ENCODE measurements at regions not wholly inside any gene's neighbourhood (a gene's known extent, or its start where the extent isn't known, plus 50 kb on each side); places are given as distances from the start of the nearest gene placed in this dataset.
A peak's percentile ranks its signal among the peaks of the same experiment; 100 is the strongest.

DNA sequence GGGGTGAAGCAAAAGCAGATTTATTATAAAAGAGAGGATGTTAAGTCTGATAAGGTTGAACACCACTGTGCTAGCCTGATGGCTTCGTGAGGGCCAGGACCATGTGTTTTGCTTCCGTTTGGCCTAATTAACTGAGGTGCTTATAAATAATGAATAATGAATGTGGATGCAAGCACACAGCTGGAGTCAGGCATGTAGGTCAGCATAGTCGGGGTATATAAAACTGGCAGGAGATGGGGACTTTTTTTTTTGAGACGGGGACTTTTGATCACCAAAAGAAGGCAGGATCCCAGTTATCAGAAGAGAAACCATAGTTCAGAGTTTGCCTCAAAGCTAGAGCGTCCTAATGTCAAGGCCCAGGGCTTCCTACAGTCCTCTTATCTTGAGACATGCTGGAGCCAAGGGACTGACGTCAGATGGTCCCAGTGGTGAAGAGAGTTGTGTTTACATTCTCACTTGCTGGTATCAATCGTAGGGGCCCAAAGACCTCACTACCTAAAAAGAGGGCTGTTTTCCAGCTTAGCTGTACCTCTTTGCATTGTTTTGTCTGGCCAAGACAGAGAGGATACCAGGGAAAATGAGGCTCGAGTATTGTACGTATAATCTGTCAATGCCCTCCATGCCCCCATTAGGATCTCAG, 50.4 kb downstream of the RTL9 start:
- DNase-seq: no peak

DNA sequence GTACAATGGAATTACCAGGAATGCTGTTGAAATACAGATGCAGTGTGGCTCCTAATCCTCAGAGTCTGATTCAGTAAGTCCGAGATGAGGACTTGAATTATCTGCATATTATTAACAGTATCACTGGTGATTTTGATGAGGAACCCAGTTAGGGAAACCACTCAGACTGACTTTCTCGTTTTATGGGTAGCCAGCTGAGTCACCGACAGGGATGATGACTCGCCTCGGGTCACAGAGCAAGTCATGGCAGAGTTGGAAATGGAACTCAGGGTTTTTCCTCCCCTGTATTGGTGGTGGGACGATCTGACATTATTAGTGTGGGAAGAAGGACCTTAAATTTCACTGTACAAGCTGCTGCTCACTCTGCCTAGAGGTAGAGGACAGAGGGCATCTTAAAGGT, 51.3 kb downstream of the RTL9 start:
- DNase-seq: no peak

DNA sequence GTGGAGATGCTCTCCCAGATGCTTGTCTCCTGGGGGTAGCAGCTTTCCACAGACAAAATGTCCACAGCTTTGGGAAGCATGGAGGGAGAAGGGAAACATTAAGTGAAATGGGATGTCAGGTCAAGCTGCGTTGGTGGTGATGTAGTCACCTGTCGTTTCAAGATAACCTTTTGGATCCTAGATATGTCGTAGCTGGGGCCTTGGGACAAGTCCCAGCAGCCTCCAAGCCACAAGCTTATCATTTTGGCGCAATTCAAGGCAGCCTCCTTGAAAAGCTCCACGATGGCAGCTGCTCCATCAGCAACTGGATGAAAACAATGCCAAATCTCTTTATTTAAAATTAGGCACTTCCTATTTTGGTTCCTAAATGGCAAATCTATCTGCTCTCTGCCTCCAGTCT, 52.0 kb downstream of the RTL9 start:
- no peak for DNase-seq

DNA sequence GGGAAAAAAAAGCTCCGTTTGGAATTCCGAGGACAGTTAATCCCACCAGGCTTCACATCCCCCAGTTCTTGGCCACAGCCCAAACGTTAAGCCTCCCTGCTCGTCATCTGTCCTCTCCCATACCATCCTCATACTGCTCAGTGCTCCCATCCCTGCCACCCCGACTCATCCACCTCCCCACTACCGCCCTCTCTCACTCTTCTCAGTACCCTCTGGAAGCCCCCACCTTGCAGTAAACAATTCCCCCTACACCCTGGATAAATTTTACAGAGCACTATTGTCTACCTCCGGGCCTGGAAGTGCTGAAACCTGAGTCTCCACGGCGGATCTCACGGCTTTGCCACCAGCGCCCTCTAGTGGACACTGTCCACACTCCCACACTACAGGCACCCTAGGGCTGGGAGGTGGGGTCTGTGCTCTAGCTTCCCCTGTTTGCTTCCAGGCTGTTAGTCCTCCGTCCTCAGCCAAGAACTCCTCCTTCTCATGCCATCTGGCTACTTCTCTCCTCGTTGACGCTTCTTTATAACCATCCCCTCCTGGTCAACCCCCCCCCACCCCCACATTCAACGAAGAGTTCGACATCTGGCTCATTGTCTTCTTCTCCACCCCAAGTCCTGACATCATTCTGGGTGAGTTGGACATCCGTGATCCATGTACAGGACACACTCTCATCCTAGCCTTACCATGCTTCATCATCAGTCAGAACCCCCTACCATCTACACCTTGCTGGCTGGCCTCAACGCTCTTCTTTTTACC, 54.5 kb downstream of the RTL9 start:
- peak; percentile 14 for DNase-seq

DNA sequence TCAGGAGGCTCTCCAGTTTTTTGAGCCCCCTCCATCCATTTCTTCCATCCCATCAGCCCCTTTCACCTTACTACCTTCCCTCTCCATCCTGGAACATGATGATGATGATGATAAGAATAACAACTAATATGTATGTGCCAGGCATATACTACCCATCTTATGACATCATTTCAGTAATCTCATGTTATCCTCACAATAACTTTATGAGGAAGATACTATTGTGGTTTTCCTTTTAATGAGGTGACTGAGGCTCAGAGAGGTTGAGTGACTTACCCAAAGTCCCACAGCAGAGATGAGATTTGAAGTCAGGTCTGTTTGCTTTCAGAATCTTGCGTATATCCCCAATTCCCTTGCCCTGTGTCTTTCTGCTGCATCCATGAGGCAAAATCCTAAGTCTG, 55.1 kb downstream of the RTL9 start:
- DNase-seq: no peak

DNA sequence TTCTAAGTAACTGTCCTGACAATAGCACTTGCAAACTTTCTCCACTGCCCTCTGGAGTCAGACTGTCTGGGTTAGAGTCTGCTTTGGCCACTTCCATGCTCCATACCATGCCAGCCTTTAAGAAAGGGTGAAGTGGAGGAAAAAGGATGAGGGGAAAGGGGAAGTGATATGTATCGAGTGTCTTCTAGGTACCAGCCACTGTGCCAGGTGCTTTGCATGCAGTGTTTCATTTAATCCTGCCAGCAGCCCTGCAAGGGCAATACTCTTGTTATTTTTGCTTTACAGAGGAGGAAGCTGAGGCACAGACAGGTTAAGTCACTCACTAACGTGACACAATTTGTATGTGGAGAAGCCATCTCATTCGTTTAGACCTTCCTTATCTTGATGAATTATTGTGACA, 55.6 kb downstream of the RTL9 start:
- no peak for DNase-seq

DNA sequence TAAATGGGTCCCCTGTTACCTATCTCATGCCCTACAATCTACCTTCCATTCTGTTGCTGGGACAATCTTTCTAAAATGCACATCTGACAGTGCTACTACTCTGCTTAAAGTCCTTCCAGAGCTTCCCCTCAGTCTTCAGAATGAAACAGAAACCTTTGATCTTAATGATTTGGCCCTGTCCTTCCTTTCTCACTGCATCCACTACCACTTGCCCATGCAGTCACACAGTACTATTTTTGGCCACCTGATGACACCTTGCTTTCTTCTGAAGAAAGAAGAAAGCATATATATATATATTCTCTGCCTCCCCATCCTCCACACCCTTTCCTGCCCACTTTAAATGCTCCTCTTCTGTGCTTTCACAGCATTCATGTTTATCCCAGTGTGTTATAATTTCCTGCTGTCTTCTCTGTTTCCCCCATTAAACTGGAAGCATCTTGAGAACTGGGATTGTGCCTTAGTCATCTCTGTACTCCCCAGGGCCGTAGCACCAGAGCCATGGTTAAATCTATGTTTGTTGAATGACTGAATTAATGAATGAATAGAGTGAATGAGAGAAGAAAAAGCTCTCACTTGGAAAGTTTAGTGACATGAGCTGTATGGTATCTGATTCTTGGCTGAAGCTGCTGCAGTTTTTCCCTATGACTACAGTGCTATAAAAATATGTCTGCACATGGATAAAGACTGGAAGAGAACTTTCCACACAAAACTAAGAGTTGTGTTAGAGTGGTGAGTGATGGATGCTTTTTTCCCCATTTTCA, 56.2 kb downstream of the RTL9 start:
- DNase-seq: no peak

DNA sequence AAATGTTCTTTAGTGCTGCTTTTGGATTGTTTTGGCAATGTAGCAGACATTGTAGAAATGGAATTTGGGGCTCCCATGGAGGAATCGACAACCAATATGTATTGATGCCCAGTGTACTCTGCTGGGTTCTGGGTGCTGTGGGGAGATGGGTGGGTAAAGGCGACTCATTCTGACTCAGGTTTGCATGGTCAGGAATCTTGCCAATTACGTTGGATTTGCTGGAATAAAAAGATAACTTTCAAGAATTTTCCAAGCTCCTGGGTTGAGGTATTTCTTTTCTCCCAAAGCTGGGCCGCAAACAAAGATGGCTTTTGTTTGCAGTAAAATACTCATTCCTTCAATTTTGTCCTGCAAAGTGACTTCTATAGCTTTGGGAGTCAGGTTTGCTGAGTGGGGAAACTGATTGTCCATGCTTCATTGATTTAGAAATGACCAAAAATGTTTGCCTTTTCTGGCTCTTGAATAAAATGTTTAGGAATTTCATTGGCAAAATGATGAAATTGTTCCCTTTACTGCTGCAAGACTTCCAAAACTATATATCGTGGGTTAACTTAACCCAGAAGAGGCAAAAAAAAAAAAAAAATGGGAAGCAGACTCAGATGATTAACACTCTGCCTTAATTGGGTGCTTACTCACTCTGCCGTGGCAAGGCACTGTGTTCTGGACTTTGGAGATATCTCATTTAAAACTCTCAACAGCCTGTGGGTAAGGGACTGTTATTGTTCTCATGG, 57.0 kb downstream of the RTL9 start:
- no peak for DNase-seq

DNA sequence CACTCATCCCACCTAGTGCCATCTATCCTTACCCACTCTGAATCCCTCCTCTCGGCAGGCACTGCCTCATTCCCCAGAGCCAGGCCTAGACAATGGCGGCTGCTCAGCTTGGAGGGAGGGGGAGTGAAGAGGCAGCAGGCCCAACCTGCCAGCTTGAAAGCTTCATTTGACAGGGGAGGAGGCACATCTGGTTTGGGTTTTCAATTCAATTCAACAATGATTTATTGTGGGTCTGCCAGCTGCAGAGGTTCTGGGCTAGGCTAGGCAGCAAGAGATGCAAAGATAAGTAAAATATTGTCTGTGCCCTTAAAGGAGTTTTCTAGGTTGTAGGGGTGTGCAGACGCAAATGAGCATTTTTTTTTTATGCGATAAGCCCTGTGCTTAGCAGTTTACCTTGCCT, 58.5 kb downstream of the RTL9 start:
- no peak for DNase-seq

DNA sequence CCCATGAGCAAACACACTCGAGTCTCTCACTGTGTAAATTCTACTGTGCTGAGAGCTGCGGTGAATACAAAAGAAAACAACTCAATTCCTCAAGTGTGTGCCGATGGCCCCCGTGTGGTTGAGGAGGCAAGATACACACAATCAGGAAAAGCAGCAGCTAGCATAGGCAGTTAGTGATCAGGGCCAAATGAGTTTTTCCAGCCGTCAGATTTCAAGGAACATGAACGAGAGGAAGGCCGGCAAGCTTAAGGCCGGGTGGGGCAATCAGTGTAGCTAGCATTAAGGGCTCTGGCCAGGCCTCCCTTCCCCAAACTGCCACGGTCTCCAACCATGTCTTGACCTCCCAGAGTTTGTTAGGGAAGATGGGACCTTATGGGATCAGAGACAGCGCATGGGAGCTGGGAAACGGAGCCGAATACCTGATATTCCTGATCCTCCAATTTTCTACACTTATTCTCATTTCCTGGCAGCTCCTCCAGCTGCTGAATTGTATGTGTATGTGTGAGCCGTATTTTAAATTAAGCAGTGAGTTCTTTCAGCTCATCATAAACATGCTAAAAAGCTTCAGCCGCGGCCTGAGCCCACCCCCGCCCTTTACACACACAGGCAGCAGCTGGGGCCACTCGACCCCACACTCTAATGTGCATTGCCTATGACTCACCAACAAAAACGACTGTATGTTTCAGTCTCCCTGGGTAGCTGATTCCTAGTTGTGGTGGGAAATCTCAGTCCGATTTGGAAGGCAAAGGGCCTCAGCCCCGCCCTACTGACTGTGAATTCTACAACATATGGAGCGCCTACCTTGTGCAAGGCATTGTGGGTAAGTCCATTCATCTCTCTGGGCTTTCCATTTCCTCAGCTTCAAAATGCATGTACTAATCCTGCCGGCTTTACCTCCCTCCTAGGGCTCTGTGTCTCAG, 59.9 kb downstream of the RTL9 start:
- no peak for DNase-seq

DNA sequence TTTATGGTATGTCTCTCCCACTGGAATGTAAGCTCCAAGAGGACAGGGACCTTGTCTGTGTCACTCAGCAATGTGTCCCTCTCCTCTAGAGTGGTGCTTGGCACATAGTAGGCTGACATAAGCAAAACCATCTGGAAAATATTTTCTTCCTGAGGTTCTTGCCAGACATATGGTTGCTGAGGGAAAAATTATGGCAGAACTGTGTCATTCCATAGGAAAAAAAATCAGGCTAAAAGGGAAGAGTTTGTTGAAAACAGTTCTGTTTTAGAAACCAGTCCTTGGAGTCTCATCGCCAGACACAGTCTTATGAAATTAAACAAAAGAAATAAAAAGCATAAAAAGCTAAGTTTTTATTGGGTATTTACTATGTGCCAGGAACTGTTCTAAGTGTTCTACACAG, 60.9 kb downstream of the RTL9 start:
- no peak for DNase-seq

DNA sequence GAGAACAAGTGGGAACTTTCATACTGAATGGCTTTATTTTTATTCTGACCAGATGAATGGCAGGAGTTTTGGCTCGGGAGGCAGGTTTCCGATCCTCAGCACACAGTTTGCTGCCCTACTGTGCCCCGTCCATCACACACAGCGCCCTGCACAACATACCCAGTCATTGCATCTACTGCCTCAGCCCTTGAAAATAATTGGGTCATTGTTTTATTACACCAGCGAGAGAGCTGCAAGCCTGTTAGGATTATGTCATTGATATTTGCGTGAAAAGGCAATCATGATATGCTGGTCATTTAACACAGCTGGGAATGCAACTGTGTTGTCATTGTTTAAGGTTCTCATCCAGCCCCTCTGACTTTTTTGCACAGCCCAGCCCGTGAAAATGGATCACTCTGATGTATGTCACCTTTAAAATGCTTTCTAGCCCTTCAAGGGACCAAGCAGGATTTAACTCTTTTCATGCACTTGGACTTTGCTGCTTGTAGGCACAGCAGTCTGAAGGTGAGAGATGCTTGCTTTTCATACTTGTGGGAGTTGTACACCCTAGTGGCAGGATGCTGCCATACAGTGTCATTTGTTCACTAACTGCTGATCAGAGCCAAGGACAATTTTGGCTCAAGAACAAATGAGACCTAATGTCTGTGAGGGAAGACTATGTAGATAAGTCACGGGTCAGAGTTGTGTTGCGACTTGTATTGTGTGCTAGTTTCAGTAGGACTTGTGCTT, 62.3 kb downstream of the RTL9 start:
- DNase-seq: no peak

DNA sequence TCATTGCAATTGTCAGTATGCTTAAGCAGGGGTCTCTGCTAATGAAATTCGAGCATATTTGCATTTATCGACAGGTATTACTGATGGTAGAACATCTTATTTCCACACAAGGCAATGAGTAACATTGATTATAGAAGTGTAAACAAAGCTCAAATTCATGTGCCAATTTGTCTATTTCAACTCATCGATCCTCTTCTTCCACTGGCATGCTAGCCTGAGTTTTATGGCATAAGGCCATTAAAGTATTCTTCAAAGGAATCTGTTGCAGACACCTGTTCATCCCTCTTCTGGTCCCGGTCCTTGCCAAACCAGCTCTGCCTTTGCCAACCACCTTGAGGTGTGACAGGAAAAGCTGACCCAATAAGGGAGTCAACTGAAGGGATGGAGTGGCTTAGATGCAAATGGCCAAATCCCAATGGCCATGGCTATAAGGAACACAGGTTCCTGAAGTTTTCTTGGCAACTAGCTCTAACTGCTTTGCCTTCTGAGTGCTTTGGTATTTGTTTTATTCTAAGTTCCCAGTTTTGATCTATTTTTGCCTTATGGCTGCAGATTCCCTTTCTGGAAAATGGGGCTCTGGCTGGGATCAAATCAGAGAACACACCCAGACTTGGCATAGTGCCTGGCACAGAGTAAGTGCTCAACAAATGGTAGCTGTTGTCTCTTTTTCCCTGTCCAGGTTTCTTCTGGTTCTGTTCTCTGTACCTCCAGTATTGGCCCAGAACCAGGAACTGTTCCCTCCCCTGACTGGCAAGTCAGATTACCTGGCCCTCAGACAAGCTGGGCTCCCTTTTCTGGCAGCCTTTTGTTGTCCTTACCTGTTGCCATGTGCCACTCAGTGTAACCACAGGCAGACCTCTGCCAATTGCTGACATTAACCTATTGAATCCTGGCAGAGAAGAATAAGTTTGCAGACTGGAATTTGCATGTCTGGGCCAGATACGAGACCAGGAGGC, 63.1 kb downstream of the RTL9 start:
- no peak for DNase-seq

DNA sequence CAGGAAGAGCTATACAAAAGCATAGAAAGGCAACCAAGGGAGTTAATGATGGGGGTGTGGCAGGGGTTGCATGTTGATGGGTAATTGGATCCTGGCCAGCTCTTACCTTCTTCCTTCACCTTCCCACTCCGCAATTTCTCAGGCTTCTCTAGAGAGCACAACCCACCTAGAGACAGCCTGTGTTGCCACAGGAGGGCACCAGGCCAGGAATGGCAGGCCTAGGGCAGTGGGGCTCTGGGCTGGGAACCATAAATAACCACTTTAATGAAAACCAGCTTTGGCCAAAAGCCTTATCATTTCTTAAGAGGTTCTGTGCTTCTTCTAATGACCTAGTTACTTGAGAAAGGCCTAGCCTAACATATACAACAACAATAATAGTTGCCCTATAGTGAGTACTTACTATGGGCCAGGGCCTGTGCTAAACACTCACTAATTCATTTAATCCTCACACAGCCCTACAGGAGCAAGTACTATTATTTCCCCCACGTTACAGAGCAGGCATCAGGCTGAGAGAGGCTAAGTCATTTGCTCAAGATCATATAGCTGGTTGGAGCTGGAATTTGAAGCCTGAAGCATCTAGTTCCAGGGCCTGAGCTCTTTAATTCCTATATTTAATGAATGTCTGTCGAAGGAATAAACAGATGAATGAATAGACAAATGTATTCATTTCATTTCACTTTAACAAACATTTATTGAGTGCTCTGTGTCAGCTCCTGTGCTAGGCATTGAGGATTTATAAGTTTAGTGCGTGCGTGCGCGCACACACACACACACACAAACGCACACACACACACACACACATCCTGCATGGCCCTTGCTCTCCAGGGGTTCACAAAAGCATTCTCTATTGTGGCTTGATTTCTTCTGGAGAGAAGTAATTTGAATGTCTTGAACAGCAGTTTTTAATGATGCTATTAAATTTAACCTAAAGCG, 66.8 kb downstream of the RTL9 start:
- no peak for DNase-seq

DNA sequence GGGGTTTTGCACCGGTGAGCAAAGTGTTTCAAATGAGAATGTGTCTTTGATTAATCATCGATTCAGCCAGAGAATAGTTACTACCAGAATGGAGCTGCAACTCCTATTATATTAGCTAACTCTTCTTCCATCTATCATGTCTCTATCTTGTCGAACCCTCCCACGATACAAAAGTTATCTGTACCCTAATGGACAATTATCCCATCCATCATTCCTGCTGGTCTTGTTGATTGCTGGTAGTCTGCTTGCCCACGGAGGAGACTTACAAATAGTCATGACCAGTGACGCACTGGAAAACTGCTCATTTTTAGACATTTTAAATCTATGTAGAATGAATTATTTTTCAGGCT, 67.5 kb downstream of the RTL9 start:
- no peak for DNase-seq

DNA sequence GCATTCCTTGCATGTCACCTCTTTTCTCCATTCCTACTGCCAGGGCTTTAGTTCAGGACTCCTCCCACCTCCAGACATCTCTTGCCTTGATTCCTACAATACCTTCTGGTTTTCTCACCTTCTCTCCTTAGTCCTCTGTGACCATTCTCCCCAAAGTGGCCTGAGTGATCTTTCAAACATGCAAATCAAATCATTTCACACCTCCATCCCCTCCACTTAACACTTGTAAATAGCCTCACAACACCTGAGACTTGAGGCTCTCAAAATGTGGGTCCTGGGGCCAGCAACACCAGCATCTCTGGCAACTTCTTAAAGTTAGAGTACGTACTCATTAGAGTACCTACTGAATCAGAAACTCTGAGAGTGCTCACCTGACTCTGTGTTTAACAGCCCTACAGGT, 68.4 kb downstream of the RTL9 start:
- DNase-seq: no peak

DNA sequence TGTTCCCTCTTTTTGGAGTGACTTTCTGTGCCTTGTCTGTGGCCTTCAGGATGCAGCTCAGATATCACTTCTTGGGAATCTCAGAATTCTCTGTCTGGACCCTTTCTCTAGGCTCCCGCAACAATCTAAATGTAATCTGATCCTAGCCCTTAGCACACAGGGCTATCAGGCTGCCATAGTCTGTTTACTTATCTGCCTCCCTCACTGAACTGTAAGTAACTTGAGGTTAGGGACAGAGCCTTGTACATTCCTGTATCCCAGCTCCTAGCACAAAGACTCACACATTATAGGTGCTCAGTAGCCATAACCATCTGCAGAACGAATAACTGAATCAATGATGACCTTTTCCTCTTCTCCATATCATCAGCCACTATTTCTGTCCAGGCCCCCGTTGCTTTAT, 69.5 kb downstream of the RTL9 start:
- no peak for DNase-seq

DNA sequence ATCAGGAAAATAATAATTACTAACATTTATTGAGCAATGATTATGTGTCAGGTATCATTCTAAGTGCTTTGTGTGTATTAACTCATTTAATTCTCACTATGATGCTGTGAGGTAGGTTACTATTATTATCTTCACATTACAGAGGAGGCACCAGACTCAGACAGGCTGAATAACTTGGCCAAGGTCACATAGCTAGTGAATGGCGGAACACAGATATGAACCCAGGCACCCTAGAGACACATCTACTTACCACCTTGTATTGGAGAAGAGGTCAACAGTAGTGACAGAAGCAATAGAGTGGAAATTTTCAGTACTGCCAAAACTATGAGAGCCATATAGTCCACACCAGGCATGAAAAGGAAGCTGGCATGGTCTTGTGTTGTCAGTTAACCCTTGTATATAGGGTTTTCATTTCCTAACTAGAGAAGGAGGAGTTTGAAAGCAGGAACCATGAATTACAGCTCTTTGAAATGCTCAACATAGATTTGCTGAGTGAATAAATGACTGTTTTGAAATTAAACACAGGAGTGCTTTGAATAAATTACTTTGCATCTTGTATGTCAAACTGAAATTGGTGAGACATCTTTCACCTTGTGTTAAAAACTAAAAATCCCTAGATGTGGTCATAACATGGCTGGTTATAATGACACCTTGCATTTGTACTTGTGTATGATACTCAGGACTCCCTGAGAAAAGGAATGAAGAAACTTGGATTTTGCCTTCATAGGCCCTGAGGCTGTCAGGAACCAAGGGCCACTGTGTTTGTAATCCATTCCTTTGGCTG, 71.8 kb downstream of the RTL9 start:
- DNase-seq: no peak

Measured in NK-92 treated with Interleukin-12 subunit alpha and Interleukin-12 subunit beta, amount 100 ng/mL, for 24 hours (cell line).